Fibroblast of lung (primary cell): ENCODE measurements at regions not wholly inside any gene's neighbourhood (a gene's known extent, or its start where the extent isn't known, plus 50 kb on each side); places are given as distances from the start of the nearest gene placed in this dataset.

ENCODE experiments used
- DNase-seq, 2 donors: peaks; one replicate each; pipeline versions ENCODE4 v3.0.0 to v3.0.0-alpha.2; 2010; ENCODE audit warnings: low read depth in 2 of 2
- H2AFZ ChIP-seq: 2 replicates; pipeline ENCODE4 v1.5.1; 2012; ENCODE audit warnings: low read length, control low read depth, inconsistent platforms
- H3K27ac ChIP-seq: 2 replicates; pipeline ENCODE4 v1.5.1; 2011; ENCODE audit warnings: low read length, control low read depth; ENCODE audit not compliant: insufficient read depth
- H3K27me3 ChIP-seq: 2 replicates; pipeline ENCODE4 v1.5.1; 2011; ENCODE audit warnings: mild to moderate bottlenecking, low read length; ENCODE audit not compliant: control insufficient read depth, insufficient read depth
- H3K36me3 ChIP-seq: 2 replicates; pipeline ENCODE4 v1.5.1; 2011; ENCODE audit warnings: low read length; ENCODE audit not compliant: control insufficient read depth, insufficient read depth
- H3K4me1 ChIP-seq: 2 replicates; pipeline ENCODE4 v1.5.1; 2011; ENCODE audit warnings: low read length; ENCODE audit not compliant: control insufficient read depth, insufficient read depth; ENCODE audit errors: extremely low read depth
- H3K4me2 ChIP-seq: 2 replicates; pipeline ENCODE4 v1.5.1; 2011; ENCODE audit warnings: low read length, control low read depth; ENCODE audit not compliant: insufficient read depth; ENCODE audit errors: extremely low read depth
- H3K4me3 ChIP-seq, 4 experiments: fragments of 200-600 bp in 1 of 4; sonication (generic) in 1 of 4; replicated peaks in 1 of 4; 2 replicates each; pipeline ENCODE4 v1.5.1; 2011 to 2016; ENCODE audit warnings: low read length in 4 of 4, low read depth in 3 of 4, mild to moderate bottlenecking in 3 of 4, control low read depth in 2 of 4, inconsistent platforms in 1 of 4, mixed read lengths in 1 of 4; ENCODE audit not compliant: insufficient read depth in 1 of 4; ENCODE audit errors: control extremely low read depth in 1 of 4
- H3K79me2 ChIP-seq: 2 replicates; pipeline ENCODE4 v1.5.1; 2012; ENCODE audit warnings: mild to moderate bottlenecking, low read length, inconsistent platforms; ENCODE audit not compliant: control insufficient read depth, insufficient read depth
- H3K9ac ChIP-seq: 2 replicates; pipeline ENCODE4 v1.5.1; 2011; ENCODE audit warnings: mild to moderate bottlenecking, low read length, control low read depth; ENCODE audit not compliant: insufficient read depth
- H3K9me3 ChIP-seq: 2 replicates; pipeline ENCODE4 v1.5.1; 2012; ENCODE audit warnings: low read depth, low read length; ENCODE audit not compliant: control insufficient read depth, insufficient read depth
- H4K20me1 ChIP-seq: 2 replicates; pipeline ENCODE4 v1.5.1; 2011; ENCODE audit warnings: low read length; ENCODE audit not compliant: control insufficient read depth, insufficient read depth; ENCODE audit errors: extremely low read depth
- EZH2 ChIP-seq: IDR thresholded peaks from 2 replicates; pipeline ENCODE4 v1.5.1; 2012; ENCODE audit warnings: low read length, control low read depth, mild to moderate bottlenecking; ENCODE audit errors: missing control alignments
- TF ChIP-seq, protein P1 (sequence below), 2 donors: IDR thresholded peaks in 1 of 2; conservative IDR thresholded peaks in 1 of 2; 1 replicate in 1 of 2; 2 replicates in 1 of 2; pipeline ENCODE4 v1.5.1; 2011 to 2012; ENCODE audit warnings: low read length in 2 of 2, control low read depth in 1 of 2, inconsistent platforms in 1 of 2, low read depth in 1 of 2, mild to moderate bottlenecking in 1 of 2

DNA sequence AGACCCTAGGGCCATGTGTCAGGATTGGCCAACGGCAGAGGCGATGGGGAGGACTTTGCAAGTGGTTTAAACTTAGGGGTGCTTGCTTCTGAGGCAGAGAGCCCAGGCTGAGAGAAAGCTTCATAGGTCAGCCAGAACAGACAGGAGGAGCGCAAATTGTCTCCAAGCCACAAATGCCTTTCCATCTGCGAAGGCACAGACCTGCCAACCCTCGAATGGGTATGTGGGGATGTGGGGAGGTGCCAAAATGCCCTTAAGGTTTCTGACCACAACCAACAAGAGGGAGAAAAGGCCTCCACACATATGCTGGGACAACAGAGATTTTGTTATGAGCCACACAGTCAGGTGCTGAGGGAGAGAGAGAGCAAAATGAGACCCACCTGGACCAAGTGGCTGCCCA is 283.6 kb downstream of the CYP26B1 start:
- H3K27ac ChIP-seq, result no peak overlapping the region
- H3K9ac ChIP-seq, result no peak overlapping the region
- H2AFZ ChIP-seq, result no peak overlapping the region
- H3K27me3 ChIP-seq, result peaks cover 3% of the 10 kb centered on the region
- no peaks in the 10 kb centered on the region for H3K4me1 ChIP-seq
- no peaks in the 10 kb centered on the region for H3K9me3 ChIP-seq
- no peaks in the 10 kb centered on the region for H3K79me2 ChIP-seq
- no peaks in the 10 kb centered on the region for H4K20me1 ChIP-seq
- no peak overlapping the region for H3K4me3 ChIP-seq
- no peaks in the 10 kb centered on the region for H3K36me3 ChIP-seq
- no peak for DNase-seq
- TF ChIP-seq, protein P1, sequence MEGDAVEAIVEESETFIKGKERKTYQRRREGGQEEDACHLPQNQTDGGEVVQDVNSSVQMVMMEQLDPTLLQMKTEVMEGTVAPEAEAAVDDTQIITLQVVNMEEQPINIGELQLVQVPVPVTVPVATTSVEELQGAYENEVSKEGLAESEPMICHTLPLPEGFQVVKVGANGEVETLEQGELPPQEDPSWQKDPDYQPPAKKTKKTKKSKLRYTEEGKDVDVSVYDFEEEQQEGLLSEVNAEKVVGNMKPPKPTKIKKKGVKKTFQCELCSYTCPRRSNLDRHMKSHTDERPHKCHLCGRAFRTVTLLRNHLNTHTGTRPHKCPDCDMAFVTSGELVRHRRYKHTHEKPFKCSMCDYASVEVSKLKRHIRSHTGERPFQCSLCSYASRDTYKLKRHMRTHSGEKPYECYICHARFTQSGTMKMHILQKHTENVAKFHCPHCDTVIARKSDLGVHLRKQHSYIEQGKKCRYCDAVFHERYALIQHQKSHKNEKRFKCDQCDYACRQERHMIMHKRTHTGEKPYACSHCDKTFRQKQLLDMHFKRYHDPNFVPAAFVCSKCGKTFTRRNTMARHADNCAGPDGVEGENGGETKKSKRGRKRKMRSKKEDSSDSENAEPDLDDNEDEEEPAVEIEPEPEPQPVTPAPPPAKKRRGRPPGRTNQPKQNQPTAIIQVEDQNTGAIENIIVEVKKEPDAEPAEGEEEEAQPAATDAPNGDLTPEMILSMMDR (conservative IDR thresholded peaks at IDR 0.05 in 1 of 2, IDR thresholded peaks at IDR 0.05 in 1 of 2; ENCODE audit: low read depth in 1 of 2, low read length in 2 of 2), result no peak
- TF ChIP-seq EZH2, result no peak
- H3K4me2 ChIP-seq, result no peak overlapping the region

DNA sequence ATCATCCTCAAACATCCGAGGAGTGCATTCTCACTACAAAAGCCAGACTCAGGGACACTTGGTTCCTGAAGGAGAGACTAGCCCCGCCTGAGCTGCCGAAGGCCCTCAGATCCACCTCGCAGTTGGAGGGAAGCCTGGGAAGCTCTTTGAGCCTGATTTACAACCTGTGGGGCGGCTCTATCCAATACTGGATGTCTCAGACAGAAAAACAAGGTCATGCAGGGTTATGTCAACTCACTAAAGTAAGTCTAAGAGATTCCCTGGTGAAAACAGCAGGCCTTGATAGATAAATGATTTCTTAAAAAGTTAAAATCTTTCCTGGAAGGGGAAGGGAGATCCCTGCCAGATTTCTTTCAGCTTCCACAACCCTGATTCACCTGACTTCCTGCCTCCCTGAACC is 284.3 kb downstream of the CYP26B1 start:
- H3K4me3 ChIP-seq, result no peak overlapping the region
- TF ChIP-seq EZH2, result no peak
- TF ChIP-seq, protein P1 (conservative IDR thresholded peaks at IDR 0.05 in 1 of 2, IDR thresholded peaks at IDR 0.05 in 1 of 2; ENCODE audit: low read depth in 1 of 2, low read length in 2 of 2), result no peak
- no peak for DNase-seq

DNA sequence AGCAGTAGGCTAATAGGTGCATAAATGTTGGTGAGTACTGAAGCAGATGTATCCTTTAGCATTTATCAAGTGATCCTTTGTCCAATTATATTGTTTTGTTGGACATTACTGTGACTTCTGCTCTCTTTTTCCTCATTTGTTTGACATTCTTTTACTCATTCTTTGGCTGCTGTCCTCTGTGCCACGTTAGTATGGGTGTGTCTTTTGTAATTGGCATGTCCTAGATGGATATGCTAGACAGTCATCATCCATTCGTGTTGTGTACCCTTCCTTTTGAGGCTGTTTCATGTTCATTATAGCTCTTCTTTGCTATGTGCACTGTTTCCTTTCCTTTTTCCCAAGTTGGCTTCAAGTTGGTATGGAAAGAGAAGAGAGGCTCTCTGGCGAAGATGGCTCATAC is 284.7 kb downstream of the CYP26B1 start:
- TF ChIP-seq, protein P1 (conservative IDR thresholded peaks at IDR 0.05 in 1 of 2, IDR thresholded peaks at IDR 0.05 in 1 of 2; ENCODE audit: low read depth in 1 of 2, low read length in 2 of 2), result no peak
- TF ChIP-seq EZH2, result no peak
- Histone ChIP-seq H2AFZ (no peak overlapping the region), H3K9me3 (no peaks in the 10 kb centered on the region), H3K4me1 (no peaks in the 10 kb centered on the region), H3K9ac (no peak overlapping the region), H4K20me1 (no peaks in the 10 kb centered on the region), H3K27me3 (peaks cover 3% of the 10 kb centered on the region), H3K4me2 (no peak overlapping the region), H3K79me2 (no peaks in the 10 kb centered on the region), H3K36me3 (no peaks in the 10 kb centered on the region), H3K27ac (no peak overlapping the region), H3K4me3 (no peak overlapping the region)
- DNase-seq, result no peak

More for the DNA sequence above, 284.3 kb downstream of the CYP26B1 start:
- Histone ChIP-seq H3K27ac (no peak overlapping the region), H3K4me2 (no peak overlapping the region), H3K9me3 (no peaks in the 10 kb centered on the region), H3K27me3 (peaks cover 3% of the 10 kb centered on the region), H2AFZ (no peak overlapping the region), H3K79me2 (no peaks in the 10 kb centered on the region), H4K20me1 (no peaks in the 10 kb centered on the region), H3K9ac (no peak overlapping the region), H3K4me1 (no peaks in the 10 kb centered on the region), H3K36me3 (no peaks in the 10 kb centered on the region)
